ENCODE measurements at regions not wholly inside any gene's neighbourhood (a gene's known extent, or its start where the extent isn't known, plus 50 kb on each side); places are given as distances from the start of the nearest gene placed in this dataset.
"Not testable (repeated sequence)": the region's sequence is repeated elsewhere in the genome, so short reads cannot be mapped to it uniquely, and the experiment has no call there.

DNA sequence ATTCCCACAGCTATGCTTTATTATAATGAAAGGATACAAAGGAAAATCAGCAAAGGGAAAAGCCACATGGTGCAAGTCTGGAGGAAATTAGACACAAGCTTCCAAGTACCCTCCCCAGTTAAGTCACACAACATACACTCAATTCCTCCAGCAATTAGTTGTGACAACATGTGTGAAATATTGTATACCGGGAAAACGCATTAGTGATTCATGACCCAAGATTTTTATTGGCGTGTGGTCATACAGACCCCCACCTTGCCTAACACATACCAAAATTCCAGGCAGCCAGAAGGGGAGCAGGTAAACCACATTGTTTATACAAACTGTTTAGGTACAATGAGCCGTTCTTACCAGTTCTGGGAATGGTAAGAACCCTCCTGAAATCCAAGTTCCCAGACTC, 160.6 kb downstream of the CYB561 start:
- Histone ChIP-seq H3K4me1 (ENCODE audit: control insufficient read depth, insufficient read depth, low read length, unreplicated experiment) (peaks cover 7% of the 10 kb centered on the region), H3K36me3 (ENCODE audit: insufficient read depth, low read length) (peaks cover 74% of the 10 kb centered on the region), H3K4me3 (ENCODE audit: low read depth, low read length) (no peak overlapping the region)

DNA sequence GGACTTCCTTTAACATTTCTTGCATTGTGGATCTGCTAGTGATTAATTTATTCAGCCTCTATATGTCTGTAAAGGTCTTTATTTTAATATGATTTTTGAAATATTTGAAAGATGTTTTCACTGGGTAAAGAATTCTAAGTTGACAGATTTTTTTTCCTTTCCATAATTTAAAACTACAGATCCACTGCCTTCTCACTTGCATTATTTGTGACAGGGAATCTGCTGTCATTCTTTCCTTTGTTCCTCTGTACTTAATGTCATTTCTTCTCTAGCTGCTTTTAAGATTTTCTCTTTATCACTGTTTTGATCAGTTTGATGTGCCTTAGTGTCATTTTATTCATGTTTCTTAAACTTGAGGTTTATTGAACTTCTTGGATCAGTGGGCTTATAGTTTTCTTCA, 159.9 kb downstream of the CYB561 start:
- Histone ChIP-seq H3K27me3 (ENCODE audit: insufficient read depth, low read length) (no peaks in the 10 kb centered on the region), H3K27ac (ENCODE audit: low read depth, low read length) (no peak overlapping the region), H3K36me3 (ENCODE audit: insufficient read depth, low read length) (peaks cover 73% of the 10 kb centered on the region)

More for the DNA sequence above, 160.6 kb downstream of the CYB561 start:
- Histone ChIP-seq H2AFZ (ENCODE audit: low read length, unreplicated experiment) (no peak overlapping the region), H3K27me3 (ENCODE audit: insufficient read depth, low read length) (no peaks in the 10 kb centered on the region), H3K27ac (ENCODE audit: low read depth, low read length) (no peak overlapping the region), H3K79me2 (ENCODE audit: control insufficient read depth, insufficient read depth, low read length, unreplicated experiment) (peaks cover 16% of the 10 kb centered on the region)

DNA sequence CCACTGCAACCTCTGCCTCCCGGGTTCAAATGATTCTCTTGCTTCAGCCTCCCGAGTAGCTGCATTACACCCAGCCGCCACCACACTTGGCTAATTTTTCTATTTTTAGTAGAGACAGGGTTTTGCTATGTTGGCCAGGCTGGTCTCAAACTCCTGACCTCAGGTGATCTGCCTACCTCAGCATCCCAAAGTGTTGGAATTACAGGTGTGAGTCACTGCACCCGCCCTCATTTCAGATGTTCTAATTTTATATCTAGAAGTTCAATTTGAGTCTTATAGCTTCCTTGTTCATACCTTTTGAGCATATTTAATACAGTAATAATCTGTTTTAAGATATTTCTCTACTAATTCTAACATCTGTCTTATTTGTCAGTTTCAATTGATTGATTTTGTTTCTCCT, 159.1 kb downstream of the CYB561 start:
- peaks cover 67% of the 10 kb centered on the region for H3K36me3 ChIP-seq (ENCODE audit: insufficient read depth, low read length)
- H3K4me3 ChIP-seq (ENCODE audit: low read depth, low read length); H3K27ac ChIP-seq (ENCODE audit: low read depth, low read length); H2AFZ ChIP-seq (ENCODE audit: low read length, unreplicated experiment); H3K27me3 ChIP-seq (ENCODE audit: insufficient read depth, low read length): not testable (repeated sequence)
- H3K79me2 ChIP-seq (ENCODE audit: control insufficient read depth, insufficient read depth, low read length, unreplicated experiment): peaks cover 16% of the 10 kb centered on the region
- peaks cover 18% of the 10 kb centered on the region for H3K4me1 ChIP-seq (ENCODE audit: control insufficient read depth, insufficient read depth, low read length, unreplicated experiment)

More for the DNA sequence above, 159.9 kb downstream of the CYB561 start:
- Histone ChIP-seq H2AFZ (ENCODE audit: low read length, unreplicated experiment) (no peak overlapping the region), H3K79me2 (ENCODE audit: control insufficient read depth, insufficient read depth, low read length, unreplicated experiment) (peaks cover 16% of the 10 kb centered on the region), H3K4me1 (ENCODE audit: control insufficient read depth, insufficient read depth, low read length, unreplicated experiment) (peaks cover 10% of the 10 kb centered on the region), H3K4me3 (ENCODE audit: low read depth, low read length) (no peak overlapping the region)

DNA sequence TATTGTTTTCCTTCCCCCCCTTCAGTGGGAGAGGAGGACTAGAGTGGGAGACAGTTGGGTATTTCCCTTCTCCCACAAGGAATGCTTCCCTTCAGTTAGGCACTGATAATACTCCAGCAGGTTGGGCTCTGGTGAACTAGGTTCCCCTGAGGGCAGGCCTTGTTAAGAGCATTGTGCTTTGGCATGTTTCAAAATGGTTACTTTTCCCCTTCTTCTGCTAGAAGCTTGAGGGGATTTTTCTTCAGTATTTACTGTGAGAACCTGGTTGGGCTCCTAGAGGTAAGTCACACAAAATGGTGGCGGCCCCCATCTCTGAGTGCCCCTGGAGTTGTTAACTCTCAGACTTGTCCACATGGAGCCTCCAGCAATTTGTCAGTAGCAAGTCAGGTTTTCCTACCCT, 156.2 kb downstream of the CYB561 start:
- H3K27me3 ChIP-seq (ENCODE audit: insufficient read depth, low read length): no peaks in the 10 kb centered on the region
- no peak overlapping the region for H3K27ac ChIP-seq (ENCODE audit: low read depth, low read length)
- no peak overlapping the region for H2AFZ ChIP-seq (ENCODE audit: low read length, unreplicated experiment)
- no peak overlapping the region for H3K4me3 ChIP-seq (ENCODE audit: low read depth, low read length)
- H3K79me2 ChIP-seq (ENCODE audit: control insufficient read depth, insufficient read depth, low read length, unreplicated experiment): peaks cover 16% of the 10 kb centered on the region
- peaks cover 47% of the 10 kb centered on the region for H3K4me1 ChIP-seq (ENCODE audit: control insufficient read depth, insufficient read depth, low read length, unreplicated experiment)
- peaks cover 50% of the 10 kb centered on the region for H3K36me3 ChIP-seq (ENCODE audit: insufficient read depth, low read length)

DNA sequence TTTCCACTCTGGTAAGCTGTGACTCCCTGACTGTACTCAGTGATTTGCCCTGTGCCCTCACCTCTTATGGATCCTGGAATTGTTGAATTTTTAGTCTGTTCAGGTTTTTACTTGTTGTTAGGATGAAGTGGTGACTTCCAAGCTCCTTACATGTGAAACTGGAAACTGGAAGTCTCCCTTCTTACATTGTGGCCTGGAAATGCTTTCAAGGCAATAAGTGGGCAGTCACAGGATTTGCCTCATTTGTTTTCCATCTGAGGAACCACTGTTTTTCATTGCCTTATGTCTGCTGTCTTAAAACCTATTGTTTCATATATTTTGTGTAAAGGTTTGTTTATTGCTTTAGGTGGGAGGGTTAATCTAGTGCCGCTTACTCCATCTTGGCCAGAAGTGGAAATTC, 155.8 kb downstream of the CYB561 start:
- Histone ChIP-seq H3K27ac (ENCODE audit: low read depth, low read length) (no peak overlapping the region), H3K79me2 (ENCODE audit: control insufficient read depth, insufficient read depth, low read length, unreplicated experiment) (peaks cover 16% of the 10 kb centered on the region), H2AFZ (ENCODE audit: low read length, unreplicated experiment) (no peak overlapping the region), H3K4me1 (ENCODE audit: control insufficient read depth, insufficient read depth, low read length, unreplicated experiment) (peaks cover 51% of the 10 kb centered on the region), H3K27me3 (ENCODE audit: insufficient read depth, low read length) (no peaks in the 10 kb centered on the region), H3K4me3 (ENCODE audit: low read depth, low read length) (no peak overlapping the region), H3K36me3 (ENCODE audit: insufficient read depth, low read length) (peaks cover 49% of the 10 kb centered on the region)

DNA sequence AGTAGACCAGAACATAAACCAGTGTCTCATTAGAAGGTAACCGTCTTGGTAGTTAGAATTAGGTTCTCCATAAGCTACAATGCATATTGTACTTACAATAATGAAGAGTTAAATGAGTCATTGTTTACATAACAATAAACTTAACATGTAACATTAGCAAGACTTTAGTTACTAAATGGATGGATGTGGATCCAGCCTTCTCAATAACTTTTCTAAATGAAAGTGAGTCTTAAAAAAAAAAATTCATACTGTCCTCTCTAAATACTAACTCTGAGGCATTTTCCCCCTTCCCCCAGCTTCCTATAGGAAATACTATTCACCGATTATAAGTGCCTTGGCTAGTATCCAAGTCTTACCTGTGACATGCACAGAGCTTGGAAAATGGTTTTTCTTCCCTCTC, 155.3 kb downstream of the CYB561 start:
- Histone ChIP-seq H3K36me3 (ENCODE audit: insufficient read depth, low read length) (peaks cover 49% of the 10 kb centered on the region), H3K79me2 (ENCODE audit: control insufficient read depth, insufficient read depth, low read length, unreplicated experiment) (peaks cover 16% of the 10 kb centered on the region), H3K27ac (ENCODE audit: low read depth, low read length) (no peak overlapping the region), H3K4me3 (ENCODE audit: low read depth, low read length) (no peak overlapping the region), H3K27me3 (ENCODE audit: insufficient read depth, low read length) (no peaks in the 10 kb centered on the region), H3K4me1 (ENCODE audit: control insufficient read depth, insufficient read depth, low read length, unreplicated experiment) (peaks cover 55% of the 10 kb centered on the region), H2AFZ (ENCODE audit: low read length, unreplicated experiment) (no peak overlapping the region)

DNA sequence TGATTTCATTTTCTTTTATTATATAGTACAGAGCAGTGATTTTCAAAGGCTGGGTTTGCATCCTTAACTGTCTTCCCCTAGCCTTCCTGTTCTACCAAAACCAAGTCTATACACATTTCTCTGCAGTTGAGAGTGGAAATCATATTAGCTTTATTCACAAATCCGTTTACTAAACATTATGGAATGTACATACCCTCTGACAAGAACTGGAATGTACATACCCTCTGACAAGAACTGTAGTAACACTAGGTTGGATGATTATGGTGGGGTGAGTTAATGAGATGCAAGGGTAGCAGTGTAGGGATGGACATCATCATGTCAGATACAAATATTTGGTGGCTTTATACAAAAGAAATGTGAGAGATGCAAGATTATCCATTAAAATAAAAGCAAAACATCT, 154.8 kb downstream of the CYB561 start:
- Histone ChIP-seq H3K4me1 (ENCODE audit: control insufficient read depth, insufficient read depth, low read length, unreplicated experiment) (peaks cover 55% of the 10 kb centered on the region), H3K36me3 (ENCODE audit: insufficient read depth, low read length) (peaks cover 49% of the 10 kb centered on the region), H3K27me3 (ENCODE audit: insufficient read depth, low read length) (no peaks in the 10 kb centered on the region), H3K27ac (ENCODE audit: low read depth, low read length) (no peak overlapping the region), H3K79me2 (ENCODE audit: control insufficient read depth, insufficient read depth, low read length, unreplicated experiment) (peaks cover 16% of the 10 kb centered on the region), H2AFZ (ENCODE audit: low read length, unreplicated experiment) (no peak overlapping the region), H3K4me3 (ENCODE audit: low read depth, low read length) (no peak overlapping the region)

DNA sequence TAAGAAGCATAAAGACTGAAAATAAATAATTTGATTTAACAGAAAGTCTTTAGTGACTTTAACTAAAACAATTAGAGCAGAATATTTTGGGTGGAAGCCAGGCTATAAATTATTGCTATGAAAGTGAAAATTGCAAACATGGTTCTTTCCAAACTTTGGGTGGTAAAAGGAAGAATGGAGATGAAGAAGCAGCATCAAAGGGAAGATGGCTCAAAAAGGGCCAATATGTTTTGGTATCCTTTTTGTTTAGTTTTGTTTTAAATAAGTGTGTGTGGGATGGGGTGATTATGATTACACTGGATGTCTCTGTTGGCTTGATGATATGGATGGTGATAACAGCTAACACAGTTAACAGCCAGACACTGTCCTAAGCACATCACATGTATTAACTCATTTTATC, 153.7 kb downstream of the CYB561 start:
- peak overlapping the region; percentile 77 for H3K27ac ChIP-seq (ENCODE audit: low read depth, low read length)

DNA sequence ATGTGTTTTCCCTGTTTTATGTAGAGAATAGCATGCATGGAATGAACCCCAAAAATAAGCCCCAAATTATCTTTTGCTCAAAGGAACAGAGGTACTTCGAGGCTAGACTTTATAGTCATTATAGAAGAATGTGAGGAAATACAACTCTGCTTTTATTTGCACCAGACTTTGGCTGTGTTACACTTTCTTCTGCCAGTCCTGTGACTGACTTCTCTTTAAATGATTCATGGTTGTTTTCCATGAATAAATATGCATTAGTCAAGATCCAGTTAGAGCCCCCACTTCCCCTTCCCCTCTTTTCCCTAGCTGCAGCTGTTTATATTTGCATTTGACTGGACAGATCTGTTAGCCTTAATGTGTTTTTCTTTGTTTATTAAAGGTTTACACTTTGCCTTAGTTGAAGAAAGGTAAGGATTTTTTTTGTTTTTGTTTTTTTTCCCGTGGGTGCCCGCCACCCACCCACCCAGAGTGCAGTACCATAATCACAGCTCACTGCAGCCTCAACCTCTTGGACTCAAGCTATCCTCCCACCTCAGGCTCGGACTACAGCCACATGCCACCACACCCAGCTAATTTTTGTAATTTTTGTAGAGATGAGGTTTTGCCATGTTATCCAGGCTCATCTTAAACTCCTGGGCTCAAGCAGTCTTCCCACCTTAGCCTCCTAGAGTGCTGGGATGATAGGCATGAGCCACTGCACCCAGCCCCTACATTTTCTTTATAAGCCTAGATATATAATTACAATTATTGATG, 152.6 kb downstream of the CYB561 start:
- H3K4me1 ChIP-seq (ENCODE audit: control insufficient read depth, insufficient read depth, low read length, unreplicated experiment): peaks cover 55% of the 10 kb centered on the region
- peak overlapping the region; percentile 39 for H3K4me3 ChIP-seq (ENCODE audit: low read depth, low read length)
- H3K27ac ChIP-seq (ENCODE audit: low read depth, low read length): peak overlapping the region; percentile 77
- no peak overlapping the region for H2AFZ ChIP-seq (ENCODE audit: low read length, unreplicated experiment)
- peaks cover 11% of the 10 kb centered on the region for H3K79me2 ChIP-seq (ENCODE audit: control insufficient read depth, insufficient read depth, low read length, unreplicated experiment)
- H3K36me3 ChIP-seq (ENCODE audit: insufficient read depth, low read length): peaks cover 48% of the 10 kb centered on the region
- H3K27me3 ChIP-seq (ENCODE audit: insufficient read depth, low read length): no peaks in the 10 kb centered on the region

More for the DNA sequence above, 153.7 kb downstream of the CYB561 start:
- H3K4me3 ChIP-seq (ENCODE audit: low read depth, low read length): peak overlapping the region; percentile 39; the same call in 1 of the 2 replicates
- peaks cover 51% of the 10 kb centered on the region for H3K36me3 ChIP-seq (ENCODE audit: insufficient read depth, low read length)
- H2AFZ ChIP-seq (ENCODE audit: low read length, unreplicated experiment): no peak overlapping the region
- H3K4me1 ChIP-seq (ENCODE audit: control insufficient read depth, insufficient read depth, low read length, unreplicated experiment): peaks cover 55% of the 10 kb centered on the region
- peaks cover 16% of the 10 kb centered on the region for H3K79me2 ChIP-seq (ENCODE audit: control insufficient read depth, insufficient read depth, low read length, unreplicated experiment)
- no peaks in the 10 kb centered on the region for H3K27me3 ChIP-seq (ENCODE audit: insufficient read depth, low read length)

DNA sequence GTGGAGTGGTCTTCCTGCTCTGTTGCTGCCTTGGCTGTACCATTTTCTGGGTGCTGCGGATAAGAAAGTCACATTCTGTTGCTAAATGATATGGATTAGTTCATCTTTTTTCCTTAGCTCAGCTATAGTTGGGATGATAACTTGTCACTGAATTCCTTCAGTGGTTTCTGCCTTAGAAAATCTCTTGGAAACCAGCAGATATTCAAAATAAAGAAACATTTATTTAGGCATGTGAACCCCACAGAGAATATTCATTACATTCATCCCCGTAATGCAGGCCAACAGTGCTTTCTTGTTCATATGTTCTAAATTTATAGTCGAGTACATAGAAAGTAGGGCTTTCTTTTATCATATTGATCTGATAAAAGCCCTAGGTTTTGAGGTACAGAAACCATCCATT, 151.3 kb downstream of the CYB561 start:
- Histone ChIP-seq H3K4me3 (ENCODE audit: low read depth, low read length) (no peak overlapping the region), H3K79me2 (ENCODE audit: control insufficient read depth, insufficient read depth, low read length, unreplicated experiment) (peaks cover 3% of the 10 kb centered on the region), H3K27me3 (ENCODE audit: insufficient read depth, low read length) (no peaks in the 10 kb centered on the region), H3K36me3 (ENCODE audit: insufficient read depth, low read length) (peaks cover 39% of the 10 kb centered on the region), H3K4me1 (ENCODE audit: control insufficient read depth, insufficient read depth, low read length, unreplicated experiment) (peaks cover 55% of the 10 kb centered on the region), H3K27ac (ENCODE audit: low read depth, low read length) (peak overlapping the region; percentile 33), H2AFZ (ENCODE audit: low read length, unreplicated experiment) (no peak overlapping the region)

DNA sequence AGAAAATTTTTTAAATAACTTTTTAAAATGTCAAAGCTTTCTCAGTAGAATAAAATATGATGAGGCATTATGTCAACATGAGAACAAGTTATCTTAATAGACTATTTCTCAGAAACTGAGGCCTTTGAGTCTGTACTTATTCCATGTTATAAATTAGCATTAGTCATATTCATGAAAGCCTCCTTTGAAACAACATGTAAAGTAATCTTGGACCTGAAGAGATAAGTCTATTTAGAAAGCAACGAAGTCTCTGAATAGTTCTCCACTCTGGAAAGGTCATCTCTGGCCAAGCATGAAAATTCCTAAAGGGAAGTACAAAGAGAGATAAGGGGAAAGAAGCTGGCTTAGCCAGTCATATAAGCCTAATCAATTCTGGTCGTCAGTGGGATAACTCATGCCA, 150.8 kb downstream of the CYB561 start:
- H3K79me2 ChIP-seq (ENCODE audit: control insufficient read depth, insufficient read depth, low read length, unreplicated experiment): no peaks in the 10 kb centered on the region
- peak overlapping the region; percentile 33 for H3K27ac ChIP-seq (ENCODE audit: low read depth, low read length)
- H2AFZ ChIP-seq (ENCODE audit: low read length, unreplicated experiment): no peak overlapping the region
- H3K4me1 ChIP-seq (ENCODE audit: control insufficient read depth, insufficient read depth, low read length, unreplicated experiment): peaks cover 54% of the 10 kb centered on the region
- no peaks in the 10 kb centered on the region for H3K27me3 ChIP-seq (ENCODE audit: insufficient read depth, low read length)
- H3K4me3 ChIP-seq (ENCODE audit: low read depth, low read length): no peak overlapping the region
- H3K36me3 ChIP-seq (ENCODE audit: insufficient read depth, low read length): peaks cover 35% of the 10 kb centered on the region

All from ACC112 (cell line).